H1 (cell line): ENCODE measurements at regions not wholly inside any gene's neighbourhood (a gene's known extent, or its start where the extent isn't known, plus 50 kb on each side); places are given as distances from the start of the nearest gene placed in this dataset.

Experiments
- CHD7 ChIP-seq: fragments of 300-600 bp; sonication (generic); IDR thresholded peaks from 2 replicates; pipeline ENCODE4 v1.7.1; 2012; ENCODE audit warnings: low read length, moderate library complexity, mild to moderate bottlenecking, inconsistent platforms; ENCODE audit not compliant: insufficient replicate concordance
- EP300 ChIP-seq, 2 experiments: IDR thresholded peaks; 1 replicate in 1 of 2; 2 replicates in 1 of 2; pipeline ENCODE4 v1.6.1; 2011 to 2012; ENCODE audit warnings: low read depth in 2 of 2, low read length in 2 of 2, mild to moderate bottlenecking in 2 of 2, borderline replicate concordance in 1 of 2, inconsistent platforms in 1 of 2, moderate library complexity in 1 of 2
- FOSL1 ChIP-seq: IDR thresholded peaks from 2 replicates; pipeline ENCODE4 v1.6.1; 2011; ENCODE audit warnings: mild to moderate bottlenecking, low read depth, low read length, moderate library complexity; ENCODE audit not compliant: insufficient read depth
- TAF1 ChIP-seq: IDR thresholded peaks from 2 replicates; pipeline ENCODE4 v1.6.1; 2011; ENCODE audit warnings: mild to moderate bottlenecking, low read depth, low read length
- TAF7 ChIP-seq: optimal IDR thresholded peaks from 2 replicates; pipeline ENCODE3; 2011; ENCODE audit warnings: low read depth, mild to moderate bottlenecking, inconsistent platforms, low read length, moderate library complexity, borderline replicate concordance
- ZNF274 ChIP-seq: IDR thresholded peaks from 2 replicates; pipeline ENCODE4 v1.7.0; 2012; ENCODE audit warnings: low read length, borderline replicate concordance; ENCODE audit errors: extremely low read depth

- no peak for TF ChIP-seq CHD7
- no peak for TF ChIP-seq FOSL1
- TF ChIP-seq EP300 (IDR thresholded peaks at IDR 0.05; ENCODE audit: borderline replicate concordance in 1 of 2, low read depth in 2 of 2, low read length in 2 of 2): no peak
- no peak for TF ChIP-seq ZNF274
- no peak for TF ChIP-seq TAF7
- no peak for TF ChIP-seq TAF1
Measured at GRCh38 chr7:16170671-16171070, 250.7 kb downstream of the CRPPA start (continued).
